ENCODE measurements at regions not wholly inside any gene's neighbourhood (a gene's known extent, or its start where the extent isn't known, plus 50 kb on each side); places are given as distances from the start of the nearest gene placed in this dataset.

- TF ChIP-seq CTCF (IDR thresholded peaks at IDR 0.05) = no peak
- no peak for TF ChIP-seq POLR2AphosphoS5 (IDR thresholded peaks at IDR 0.05)
These were observed 673.1 kb upstream of the VRK2 start for GRCh38 chr2:57373530-57373929.
